Liver (tissue), 8 donors: ENCODE measurements at regions not wholly inside any gene's neighbourhood (a gene's known extent, or its start where the extent isn't known, plus 50 kb on each side); places are given as distances from the start of the nearest gene placed in this dataset.

ENCODE experiments used
- DNase-seq: peaks from one replicate; pipeline ENCODE4 v3.0.0-alpha.2; 2017; ENCODE audit warnings: low spot score
- H3K27ac ChIP-seq, 2 donors: one replicate each; pipeline ENCODE4 v1.7.0; 2013; ENCODE audit warnings: inconsistent platforms in 2 of 2, low read length in 2 of 2, control low read depth in 1 of 2, low read depth in 1 of 2, mild to moderate bottlenecking in 1 of 2
- H3K27me3 ChIP-seq, 4 donors: one replicate each; pipeline versions ENCODE4 v1.6.1 to v1.7.0; 2013; ENCODE audit warnings: low read length in 3 of 4, inconsistent platforms in 1 of 4, mild to moderate bottlenecking in 1 of 4, moderate library complexity in 1 of 4; ENCODE audit not compliant: control insufficient read depth in 4 of 4, insufficient read depth in 4 of 4
- H3K36me3 ChIP-seq, 4 donors: one replicate each; pipeline versions ENCODE4 v1.6.1 to v1.7.0; 2013; ENCODE audit warnings: low read length in 3 of 4, mild to moderate bottlenecking in 3 of 4, low read depth in 1 of 4, moderate library complexity in 1 of 4; ENCODE audit not compliant: control insufficient read depth in 4 of 4, insufficient read depth in 3 of 4
- H3K4me1 ChIP-seq, 4 donors: one replicate each; pipeline versions ENCODE4 v1.6.1 to v1.7.0; 2013; ENCODE audit warnings: low read length in 3 of 4, mild to moderate bottlenecking in 3 of 4, moderate library complexity in 1 of 4; ENCODE audit not compliant: control insufficient read depth in 4 of 4, insufficient read depth in 4 of 4
- H3K4me3 ChIP-seq, 3 donors: one replicate each; pipeline versions ENCODE4 v1.6.1 to v1.7.0; 2013; ENCODE audit warnings: low read length in 3 of 3, control low read depth in 1 of 3, low read depth in 1 of 3, mild to moderate bottlenecking in 1 of 3
- H3K9ac ChIP-seq, 2 donors: one replicate each; pipeline ENCODE4 v1.7.0; 2013; ENCODE audit warnings: low read length in 2 of 2, mild to moderate bottlenecking in 2 of 2, moderate library complexity in 2 of 2, control low read depth in 1 of 2, low read depth in 1 of 2
- H3K9me3 ChIP-seq, 4 donors: one replicate each; pipeline versions ENCODE4 v1.6.1 to v1.7.0; 2013; ENCODE audit warnings: low read length in 3 of 4; ENCODE audit not compliant: control insufficient read depth in 4 of 4
- EGR1 ChIP-seq, 2 donors: IDR thresholded peaks; 2 replicates each; pipeline ENCODE4 v1.6.1; 2016 to 2018; ENCODE audit warnings: antibody characterized with exemption in 2 of 2, low read depth in 2 of 2
- FOXA1 ChIP-seq: IDR thresholded peaks from 2 replicates; pipeline ENCODE4 v1.6.1; 2016; ENCODE audit warnings: antibody characterized with exemption
- FOXA2 ChIP-seq: IDR thresholded peaks from 2 replicates; pipeline ENCODE4 v1.6.1; 2016; ENCODE audit warnings: antibody characterized with exemption
- HNF4A ChIP-seq, 2 donors: conservative IDR thresholded peaks; 2 replicates each; pipeline ENCODE4 v1.6.1; 2016; ENCODE audit warnings: antibody characterized with exemption in 2 of 2, mild to moderate bottlenecking in 2 of 2
- HNF4G ChIP-seq: IDR thresholded peaks from 2 replicates; pipeline ENCODE4 v1.6.1; 2016; ENCODE audit warnings: antibody characterized with exemption
- JUND ChIP-seq, 2 donors: IDR thresholded peaks; 2 replicates each; pipeline ENCODE4 v1.6.1; 2016; ENCODE audit warnings: antibody characterized with exemption in 2 of 2
- NR2F2 ChIP-seq: IDR thresholded peaks from 2 replicates; pipeline ENCODE4 v1.6.1; 2016; ENCODE audit warnings: antibody characterized with exemption
- RAD21 ChIP-seq, 2 donors: IDR thresholded peaks; 2 replicates each; pipeline ENCODE4 v1.6.1; 2016; ENCODE audit warnings: antibody characterized with exemption in 2 of 2, mild to moderate bottlenecking in 2 of 2
- SP1 ChIP-seq: IDR thresholded peaks from 2 replicates; pipeline ENCODE4 v1.6.1; 2018; ENCODE audit warnings: antibody characterized with exemption, mild to moderate bottlenecking
- TAF1 ChIP-seq: conservative IDR thresholded peaks from 2 replicates; pipeline ENCODE4 v1.6.1; 2016; ENCODE audit warnings: antibody characterized with exemption, mild to moderate bottlenecking
- YY1 ChIP-seq: IDR thresholded peaks from 2 replicates; pipeline ENCODE4 v1.6.1; 2016; ENCODE audit warnings: antibody characterized with exemption, mild to moderate bottlenecking
- WGBS: extraction: QIAGEN DNeasy Blood & Tissue Kit; methylation state at CpG from one replicate; pipeline ENCODE4 v1.1.7; 2013; 5-methylcytosine and 5-hydroxymethylcytosine counted together
- TF ChIP-seq, protein P1 (sequence below): IDR thresholded peaks from 2 replicates; pipeline ENCODE4 v1.6.1; 2016; ENCODE audit warnings: antibody characterized with exemption, mild to moderate bottlenecking
- TF ChIP-seq, protein P2 (sequence below): fragments of 150-350 bp; IDR thresholded peaks from 2 replicates; pipeline ENCODE4 v1.5.1; 2017; ENCODE audit warnings: improper control_type of control experiment, low read depth, low read length; ENCODE audit not compliant: missing input control
- TF ChIP-seq, protein P3 (sequence below): IDR thresholded peaks from 2 replicates; pipeline ENCODE4 v1.6.1; 2016; ENCODE audit warnings: antibody characterized with exemption
- TF ChIP-seq, protein P4 (sequence below): IDR thresholded peaks from 2 replicates; pipeline ENCODE4 v1.6.1; 2016; ENCODE audit warnings: antibody characterized with exemption
- donor health status: healthy.
- donor health status: healthy.
- donor health status: healthy.
- donor health status: healthy.
- donor health status: healthy.

- no peak for DNase-seq
- Histone ChIP-seq H3K27ac (no peak overlapping the region), H3K4me3 (peak overlapping the region in 2 of 3 donors; percentile 16 to 27), H3K36me3 (no peaks in the 10 kb centered on the region), H3K9me3 (no peaks in the 10 kb centered on the region), H3K4me1 (peaks cover 20 to 39% (median 36%) of the 10 kb centered on the region in 4 donors), H3K27me3 (peaks cover 0 to 18% (median 8%) of the 10 kb centered on the region in 4 donors), H3K9ac (no peak overlapping the region)
- 3% methylated on average over 42 of the region's 42 CpGs for WGBS
- TF ChIP-seq, protein P1, sequence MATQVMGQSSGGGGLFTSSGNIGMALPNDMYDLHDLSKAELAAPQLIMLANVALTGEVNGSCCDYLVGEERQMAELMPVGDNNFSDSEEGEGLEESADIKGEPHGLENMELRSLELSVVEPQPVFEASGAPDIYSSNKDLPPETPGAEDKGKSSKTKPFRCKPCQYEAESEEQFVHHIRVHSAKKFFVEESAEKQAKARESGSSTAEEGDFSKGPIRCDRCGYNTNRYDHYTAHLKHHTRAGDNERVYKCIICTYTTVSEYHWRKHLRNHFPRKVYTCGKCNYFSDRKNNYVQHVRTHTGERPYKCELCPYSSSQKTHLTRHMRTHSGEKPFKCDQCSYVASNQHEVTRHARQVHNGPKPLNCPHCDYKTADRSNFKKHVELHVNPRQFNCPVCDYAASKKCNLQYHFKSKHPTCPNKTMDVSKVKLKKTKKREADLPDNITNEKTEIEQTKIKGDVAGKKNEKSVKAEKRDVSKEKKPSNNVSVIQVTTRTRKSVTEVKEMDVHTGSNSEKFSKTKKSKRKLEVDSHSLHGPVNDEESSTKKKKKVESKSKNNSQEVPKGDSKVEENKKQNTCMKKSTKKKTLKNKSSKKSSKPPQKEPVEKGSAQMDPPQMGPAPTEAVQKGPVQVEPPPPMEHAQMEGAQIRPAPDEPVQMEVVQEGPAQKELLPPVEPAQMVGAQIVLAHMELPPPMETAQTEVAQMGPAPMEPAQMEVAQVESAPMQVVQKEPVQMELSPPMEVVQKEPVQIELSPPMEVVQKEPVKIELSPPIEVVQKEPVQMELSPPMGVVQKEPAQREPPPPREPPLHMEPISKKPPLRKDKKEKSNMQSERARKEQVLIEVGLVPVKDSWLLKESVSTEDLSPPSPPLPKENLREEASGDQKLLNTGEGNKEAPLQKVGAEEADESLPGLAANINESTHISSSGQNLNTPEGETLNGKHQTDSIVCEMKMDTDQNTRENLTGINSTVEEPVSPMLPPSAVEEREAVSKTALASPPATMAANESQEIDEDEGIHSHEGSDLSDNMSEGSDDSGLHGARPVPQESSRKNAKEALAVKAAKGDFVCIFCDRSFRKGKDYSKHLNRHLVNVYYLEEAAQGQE, result no peak
- TF ChIP-seq, protein P2, sequence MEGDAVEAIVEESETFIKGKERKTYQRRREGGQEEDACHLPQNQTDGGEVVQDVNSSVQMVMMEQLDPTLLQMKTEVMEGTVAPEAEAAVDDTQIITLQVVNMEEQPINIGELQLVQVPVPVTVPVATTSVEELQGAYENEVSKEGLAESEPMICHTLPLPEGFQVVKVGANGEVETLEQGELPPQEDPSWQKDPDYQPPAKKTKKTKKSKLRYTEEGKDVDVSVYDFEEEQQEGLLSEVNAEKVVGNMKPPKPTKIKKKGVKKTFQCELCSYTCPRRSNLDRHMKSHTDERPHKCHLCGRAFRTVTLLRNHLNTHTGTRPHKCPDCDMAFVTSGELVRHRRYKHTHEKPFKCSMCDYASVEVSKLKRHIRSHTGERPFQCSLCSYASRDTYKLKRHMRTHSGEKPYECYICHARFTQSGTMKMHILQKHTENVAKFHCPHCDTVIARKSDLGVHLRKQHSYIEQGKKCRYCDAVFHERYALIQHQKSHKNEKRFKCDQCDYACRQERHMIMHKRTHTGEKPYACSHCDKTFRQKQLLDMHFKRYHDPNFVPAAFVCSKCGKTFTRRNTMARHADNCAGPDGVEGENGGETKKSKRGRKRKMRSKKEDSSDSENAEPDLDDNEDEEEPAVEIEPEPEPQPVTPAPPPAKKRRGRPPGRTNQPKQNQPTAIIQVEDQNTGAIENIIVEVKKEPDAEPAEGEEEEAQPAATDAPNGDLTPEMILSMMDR, result no peak
- TF ChIP-seq SP1 (no peak), TAF1 (no peak), HNF4G (no peak), FOXA1 (no peak), YY1 (no peak), EGR1 (IDR thresholded peaks at IDR 0.05; ENCODE audit: low read depth in 2 of 2) (no peak), JUND (IDR thresholded peaks at IDR 0.05) (no peak), HNF4A (conservative IDR thresholded peaks at IDR 0.05) (no peak), NR2F2 (no peak), FOXA2 (no peak)
- TF ChIP-seq, protein P3, sequence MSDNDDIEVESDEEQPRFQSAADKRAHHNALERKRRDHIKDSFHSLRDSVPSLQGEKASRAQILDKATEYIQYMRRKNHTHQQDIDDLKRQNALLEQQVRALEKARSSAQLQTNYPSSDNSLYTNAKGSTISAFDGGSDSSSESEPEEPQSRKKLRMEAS, result no peak
- TF ChIP-seq, protein P4, sequence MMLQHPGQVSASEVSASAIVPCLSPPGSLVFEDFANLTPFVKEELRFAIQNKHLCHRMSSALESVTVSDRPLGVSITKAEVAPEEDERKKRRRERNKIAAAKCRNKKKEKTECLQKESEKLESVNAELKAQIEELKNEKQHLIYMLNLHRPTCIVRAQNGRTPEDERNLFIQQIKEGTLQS, result no peak
Observed at GRCh38 chr12:107320929-107321631, 227.7 kb upstream of the CRY1 start.

DNA sequence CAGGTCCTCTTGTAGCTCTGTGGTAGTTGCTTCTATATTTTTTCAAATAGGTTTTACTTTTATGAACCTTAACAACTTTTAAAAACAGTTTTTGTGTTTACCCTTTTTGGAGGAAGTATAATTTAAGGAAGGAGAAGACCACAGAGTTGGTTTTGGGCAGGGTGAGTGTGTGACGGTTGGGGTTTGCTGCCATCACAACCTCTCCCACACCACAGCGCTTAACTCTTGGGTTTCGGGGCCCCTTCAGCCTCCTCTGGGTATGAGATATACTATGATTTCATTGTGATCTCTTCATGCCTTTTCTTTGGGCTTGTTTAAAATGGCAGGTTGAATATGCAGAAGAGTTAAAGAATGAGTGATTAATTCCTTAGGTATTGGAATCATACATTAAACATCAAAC lies 228.7 kb upstream of the CRY1 start:
- TF ChIP-seq, protein P1, result no peak
- TF ChIP-seq, protein P2, result no peak
- TF ChIP-seq RAD21 (IDR thresholded peaks at IDR 0.05) (no peak), EGR1 (IDR thresholded peaks at IDR 0.05; ENCODE audit: low read depth in 2 of 2) (no peak)
- TF ChIP-seq, protein P4, result no peak
- H3K9ac ChIP-seq, result no peak overlapping the region
- peaks cover 20 to 39% (median 36%) of the 10 kb centered on the region in 4 donors for H3K4me1 ChIP-seq
- DNase-seq, result no peak
- H3K36me3 ChIP-seq, result no peaks in the 10 kb centered on the region
- no peak overlapping the region for H3K4me3 ChIP-seq
- no peak overlapping the region for H3K27ac ChIP-seq
- peaks cover 0 to 18% (median 8%) of the 10 kb centered on the region in 4 donors for H3K27me3 ChIP-seq
- no peaks in the 10 kb centered on the region for H3K9me3 ChIP-seq
- WGBS, result 75% methylated on average over 3 of the region's 3 CpGs
